ENCODE measurements at regions not wholly inside any gene's neighbourhood (a gene's known extent, or its start where the extent isn't known, plus 50 kb on each side); places are given as distances from the start of the nearest gene placed in this dataset.

GRCh38 chr7:16027396-16027795, 340.9 kb upstream of the MEOX2 start:
- Histone ChIP-seq H3K4me3 (ENCODE audit: low read depth, low read length) (no peak overlapping the region), H3K36me3 (ENCODE audit: control insufficient read depth, insufficient read depth, low read length) (no peaks in the 10 kb centered on the region), H3K27me3 (ENCODE audit: control insufficient read depth, insufficient read depth, low read length) (no peaks in the 10 kb centered on the region)
- DNase-seq (ENCODE audit: low read depth) = no peak
- CTCF ChIA-PET = no interaction called here
- POLR2A ChIA-PET = no interaction called here
- TF ChIP-seq CTCF (IDR thresholded peaks at IDR 0.05; ENCODE audit: insufficient read depth, low read depth, low read length) = no peak

- Histone ChIP-seq H3K27me3 (ENCODE audit: control insufficient read depth, insufficient read depth, low read length) (no peaks in the 10 kb centered on the region), H3K4me3 (ENCODE audit: low read depth, low read length) (no peak overlapping the region), H3K36me3 (ENCODE audit: control insufficient read depth, insufficient read depth, low read length) (no peaks in the 10 kb centered on the region)
- POLR2A ChIA-PET = no interaction called here
- CTCF ChIA-PET = no interaction called here
- DNase-seq (ENCODE audit: low read depth) = no peak
- TF ChIP-seq CTCF (IDR thresholded peaks at IDR 0.05; ENCODE audit: insufficient read depth, low read depth, low read length) = no peak
Measured at GRCh38 chr7:16026253-16027020, 340.0 kb upstream of the MEOX2 start.

- ChIA-PET POLR2A (no interaction called here), CTCF (no interaction called here)
- Histone ChIP-seq H3K4me3 (ENCODE audit: low read depth, low read length) (no peak overlapping the region), H3K36me3 (ENCODE audit: control insufficient read depth, insufficient read depth, low read length) (no peaks in the 10 kb centered on the region), H3K27me3 (ENCODE audit: control insufficient read depth, insufficient read depth, low read length) (no peaks in the 10 kb centered on the region)
- DNase-seq (ENCODE audit: low read depth) = no peak
- no peak for TF ChIP-seq CTCF (IDR thresholded peaks at IDR 0.05; ENCODE audit: insufficient read depth, low read depth, low read length)
Measured at GRCh38 chr7:16025696-16026095, 339.2 kb upstream of the MEOX2 start.

- POLR2A ChIA-PET = no interaction called here
Measured at GRCh38 chr7:16023503-16023902, 337.0 kb upstream of the MEOX2 start.

GRCh38 chr7:16023046-16023445, 336.6 kb upstream of the MEOX2 start:
- CTCF ChIA-PET = no interaction called here

More at GRCh38 chr7:16023503-16023902, 337.0 kb upstream of the MEOX2 start:
- no peak for DNase-seq (ENCODE audit: low read depth)
- CTCF ChIA-PET = no interaction called here
- TF ChIP-seq CTCF (IDR thresholded peaks at IDR 0.05; ENCODE audit: insufficient read depth, low read depth, low read length) = no peak
- no peaks in the 10 kb centered on the region for H3K36me3 ChIP-seq (ENCODE audit: control insufficient read depth, insufficient read depth, low read length)
- no peaks in the 10 kb centered on the region for H3K27me3 ChIP-seq (ENCODE audit: control insufficient read depth, insufficient read depth, low read length)
- H3K4me3 ChIP-seq (ENCODE audit: low read depth, low read length) = no peak overlapping the region

More at GRCh38 chr7:16023046-16023445, 336.6 kb upstream of the MEOX2 start:
- no peaks in the 10 kb centered on the region for H3K36me3 ChIP-seq (ENCODE audit: control insufficient read depth, insufficient read depth, low read length)
- no peak for DNase-seq (ENCODE audit: low read depth)
- H3K27me3 ChIP-seq (ENCODE audit: control insufficient read depth, insufficient read depth, low read length) = no peaks in the 10 kb centered on the region
- POLR2A ChIA-PET = no interaction called here
- no peak overlapping the region for H3K4me3 ChIP-seq (ENCODE audit: low read depth, low read length)
- TF ChIP-seq CTCF (IDR thresholded peaks at IDR 0.05; ENCODE audit: insufficient read depth, low read depth, low read length) = no peak
